ENCODE measurements at regions not wholly inside any gene's neighbourhood (a gene's known extent, or its start where the extent isn't known, plus 50 kb on each side); places are given as distances from the start of the nearest gene placed in this dataset.

DNA sequence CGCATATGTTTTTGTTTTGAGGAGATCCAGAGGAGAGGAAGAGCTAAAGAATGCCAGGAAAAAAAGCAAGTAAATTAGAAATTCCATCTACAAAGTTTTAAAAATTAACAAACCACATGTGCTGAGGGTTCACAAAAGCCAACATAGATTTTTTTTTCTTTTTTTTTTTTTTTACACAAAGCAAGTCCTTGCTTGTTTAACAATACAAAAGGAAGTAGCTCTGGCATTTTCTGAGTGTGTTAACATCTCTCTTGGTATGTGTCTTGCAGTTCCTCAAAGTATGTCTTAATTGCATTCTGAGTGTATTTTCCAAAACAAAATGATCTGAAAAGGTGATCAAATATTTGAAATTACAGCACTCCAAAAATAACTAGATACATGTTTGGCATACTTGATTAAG is 1682.7 kb upstream of the AGA start:
- no peak for DNase-seq (ENCODE audit: low read depth)
- H3K4me3 ChIP-seq (ENCODE audit: low read depth, low read length), result no peak overlapping the region
- TF ChIP-seq, protein P1, sequence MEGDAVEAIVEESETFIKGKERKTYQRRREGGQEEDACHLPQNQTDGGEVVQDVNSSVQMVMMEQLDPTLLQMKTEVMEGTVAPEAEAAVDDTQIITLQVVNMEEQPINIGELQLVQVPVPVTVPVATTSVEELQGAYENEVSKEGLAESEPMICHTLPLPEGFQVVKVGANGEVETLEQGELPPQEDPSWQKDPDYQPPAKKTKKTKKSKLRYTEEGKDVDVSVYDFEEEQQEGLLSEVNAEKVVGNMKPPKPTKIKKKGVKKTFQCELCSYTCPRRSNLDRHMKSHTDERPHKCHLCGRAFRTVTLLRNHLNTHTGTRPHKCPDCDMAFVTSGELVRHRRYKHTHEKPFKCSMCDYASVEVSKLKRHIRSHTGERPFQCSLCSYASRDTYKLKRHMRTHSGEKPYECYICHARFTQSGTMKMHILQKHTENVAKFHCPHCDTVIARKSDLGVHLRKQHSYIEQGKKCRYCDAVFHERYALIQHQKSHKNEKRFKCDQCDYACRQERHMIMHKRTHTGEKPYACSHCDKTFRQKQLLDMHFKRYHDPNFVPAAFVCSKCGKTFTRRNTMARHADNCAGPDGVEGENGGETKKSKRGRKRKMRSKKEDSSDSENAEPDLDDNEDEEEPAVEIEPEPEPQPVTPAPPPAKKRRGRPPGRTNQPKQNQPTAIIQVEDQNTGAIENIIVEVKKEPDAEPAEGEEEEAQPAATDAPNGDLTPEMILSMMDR (IDR thresholded peaks at IDR 0.05; ENCODE audit: insufficient read depth, low read depth, low read length), result no peak

DNA sequence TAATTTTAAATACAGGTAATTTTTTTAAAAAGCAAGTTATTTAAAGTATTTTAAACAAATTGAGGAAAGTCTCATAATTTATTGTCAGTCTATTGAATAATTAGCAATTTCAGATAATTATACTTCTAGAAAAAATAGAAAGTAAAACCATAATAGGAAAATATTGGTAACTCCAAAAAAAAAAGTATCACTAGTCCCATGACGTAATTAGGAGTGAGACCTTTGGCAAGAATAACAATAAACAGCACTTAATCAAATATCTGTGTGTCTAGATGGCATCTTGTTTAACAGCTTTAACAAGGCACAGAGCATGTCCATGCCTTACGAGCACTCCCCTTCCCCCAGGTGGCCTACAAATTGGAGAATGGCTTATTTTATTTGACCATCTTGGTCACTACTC is 1683.6 kb upstream of the AGA start:
- H3K4me3 ChIP-seq (ENCODE audit: low read depth, low read length), result no peak overlapping the region
- DNase-seq (ENCODE audit: low read depth), result no peak

DNA sequence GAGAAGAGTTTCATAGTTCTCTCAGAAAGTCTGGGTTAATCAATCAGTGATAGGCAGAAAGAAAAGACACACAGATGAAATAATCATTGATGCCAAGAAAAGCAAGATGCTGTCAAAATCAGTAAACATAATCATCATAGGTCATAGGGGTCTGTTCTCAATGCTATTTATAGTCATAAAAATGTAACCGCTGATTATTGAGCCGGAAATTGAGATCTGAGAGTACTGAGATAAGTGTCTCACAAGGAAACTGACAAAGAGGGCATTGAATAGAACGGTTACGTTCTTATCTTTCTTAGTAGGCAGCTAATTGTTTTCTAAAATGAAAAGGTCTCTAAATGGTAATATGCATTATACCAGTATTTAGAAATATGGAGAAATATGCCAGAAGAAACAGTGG is 1686.1 kb upstream of the AGA start:
- TF ChIP-seq, protein P1 (IDR thresholded peaks at IDR 0.05; ENCODE audit: insufficient read depth, low read depth, low read length), result no peak
- H3K4me3 ChIP-seq (ENCODE audit: low read depth, low read length), result no peak overlapping the region
- no peak for DNase-seq (ENCODE audit: low read depth)

More for the DNA sequence above, 1683.6 kb upstream of the AGA start:
- TF ChIP-seq, protein P1 (IDR thresholded peaks at IDR 0.05; ENCODE audit: insufficient read depth, low read depth, low read length), result no peak

DNA sequence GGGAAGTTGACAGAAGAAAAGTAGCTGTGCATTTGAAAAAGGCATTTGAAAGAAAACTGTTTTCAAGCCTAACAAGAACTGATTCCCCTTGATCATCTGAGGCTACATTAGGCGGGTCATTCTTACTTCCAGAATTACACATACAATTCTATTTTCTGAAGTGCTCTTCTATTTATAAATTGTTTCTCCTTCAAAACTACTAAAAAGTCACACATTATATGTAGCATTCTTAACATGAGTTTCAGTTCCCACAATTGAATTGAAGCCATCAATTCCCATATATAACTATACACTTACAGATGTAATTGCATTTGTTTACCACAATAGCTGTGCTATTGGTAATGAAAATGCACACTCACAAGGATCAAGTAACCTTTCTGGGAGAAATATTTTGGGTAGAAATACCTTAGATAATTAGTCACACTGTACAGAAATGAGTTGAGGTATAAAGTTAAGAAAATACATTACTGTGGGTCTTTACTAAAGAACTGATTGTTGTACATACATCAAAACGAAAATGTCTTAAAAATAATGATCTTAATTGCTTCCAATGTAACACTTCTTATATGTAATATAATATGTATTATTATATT is 1688.0 kb upstream of the AGA start:
- TF ChIP-seq, protein P1 (IDR thresholded peaks at IDR 0.05; ENCODE audit: insufficient read depth, low read depth, low read length), result no peak
- no peak overlapping the region for H3K4me3 ChIP-seq (ENCODE audit: low read depth, low read length)
- DNase-seq (ENCODE audit: low read depth), result no peak

DNA sequence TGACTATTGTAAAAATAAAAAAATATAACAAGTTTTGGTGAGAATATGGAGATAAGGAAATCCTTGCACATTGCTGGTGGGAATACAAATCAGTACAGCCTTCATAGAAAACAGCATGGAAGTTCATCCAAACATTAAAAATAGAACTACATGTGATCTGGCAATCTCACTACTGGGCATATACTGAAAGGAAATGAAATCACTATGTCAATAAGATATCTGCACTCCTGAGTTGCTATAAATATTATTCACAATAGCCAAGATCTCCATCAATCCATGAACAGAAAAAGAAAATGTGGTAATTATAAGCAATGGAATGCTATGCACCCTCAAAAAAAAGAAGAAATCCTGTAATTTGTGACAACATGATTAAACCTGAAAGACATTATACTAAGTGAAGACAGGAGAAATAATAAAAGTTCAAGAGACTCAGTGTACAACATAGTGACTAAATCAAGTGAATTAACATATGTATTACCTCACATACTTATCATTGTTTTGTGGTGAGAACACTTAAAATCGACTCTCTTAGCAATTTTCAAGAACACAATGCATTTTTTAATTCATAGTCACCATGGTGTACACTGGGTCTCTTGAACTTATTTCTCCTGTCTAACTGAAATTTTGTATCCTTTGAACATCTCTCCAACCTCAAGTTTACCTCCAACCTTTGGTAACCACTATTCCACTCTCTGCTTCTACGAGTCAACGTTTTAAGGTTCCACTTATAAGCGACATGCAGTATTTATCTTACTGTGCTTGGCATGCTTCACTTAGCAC is 1703.7 kb upstream of the AGA start:
- TF ChIP-seq, protein P1 (IDR thresholded peaks at IDR 0.05; ENCODE audit: insufficient read depth, low read depth, low read length), result no peak
- DNase-seq (ENCODE audit: low read depth), result no peak
- no peak overlapping the region for H3K4me3 ChIP-seq (ENCODE audit: low read depth, low read length)

DNA sequence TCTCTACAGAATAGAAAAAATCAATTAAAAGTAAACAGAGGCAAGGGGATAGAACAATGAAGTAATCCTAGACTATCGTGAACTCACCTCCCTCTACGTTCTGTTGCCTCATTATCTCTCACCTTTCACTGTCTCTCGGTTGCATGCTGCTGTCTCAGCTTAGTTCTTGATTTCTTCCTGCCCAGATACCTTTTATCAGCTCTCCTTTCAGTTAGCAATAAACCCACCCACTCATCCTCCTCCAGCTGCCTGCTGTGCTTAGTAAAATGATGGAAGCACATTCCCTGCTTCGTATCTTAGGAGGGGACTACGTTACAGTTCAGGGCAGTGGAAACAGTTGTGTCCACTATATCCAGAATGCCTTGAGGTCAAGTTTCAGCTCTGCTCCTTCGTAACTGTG is 1709.5 kb upstream of the AGA start:
- H3K4me3 ChIP-seq (ENCODE audit: low read depth, low read length), result no peak overlapping the region
- TF ChIP-seq, protein P1 (IDR thresholded peaks at IDR 0.05; ENCODE audit: insufficient read depth, low read depth, low read length), result no peak
- DNase-seq (ENCODE audit: low read depth), result no peak
